Neural progenitor cell (in vitro differentiated cells): ENCODE measurements at regions not wholly inside any gene's neighbourhood (a gene's known extent, or its start where the extent isn't known, plus 50 kb on each side); places are given as distances from the start of the nearest gene placed in this dataset.

Source experiments
- DNase-seq: peaks from one replicate; pipeline ENCODE4 v3.0.0-alpha.2; 2016; ENCODE audit warnings: low spot score
- H2AFZ ChIP-seq: fragments of 200-600 bp; sonication (generic); replicated peaks from 2 replicates; pipeline ENCODE4 v1.6.1; 2016; ENCODE audit warnings: antibody characterized with exemption
- H3F3A ChIP-seq: fragments of 200-600 bp; sonication (generic); 2 replicates; pipeline ENCODE4 v1.6.1; 2016; ENCODE audit warnings: antibody characterized with exemption, low read depth
- H3K27ac ChIP-seq: fragments of 200-600 bp; sonication (generic); 2 replicates; pipeline ENCODE4 v1.5.1; 2016; ENCODE audit warnings: mild to moderate bottlenecking
- H3K27me3 ChIP-seq: fragments of 200-600 bp; sonication (generic); 2 replicates; pipeline ENCODE4 v1.6.1; 2016; ENCODE audit warnings: mild to moderate bottlenecking, moderate library complexity
- H3K36me3 ChIP-seq: fragments of 200-600 bp; sonication (generic); 2 replicates; pipeline ENCODE4 v1.5.1; 2016
- H3K4me1 ChIP-seq: fragments of 200-600 bp; sonication (generic); 2 replicates; pipeline ENCODE4 v1.6.1; 2016; ENCODE audit warnings: mixed run types
- H3K4me2 ChIP-seq: fragments of 200-600 bp; sonication (generic); 2 replicates; pipeline ENCODE4 v1.6.1; 2016
- H3K4me3 ChIP-seq: fragments of 200-600 bp; sonication (generic); 2 replicates; pipeline ENCODE4 v1.5.1; 2016
- H3K79me2 ChIP-seq: fragments of 200-600 bp; sonication (generic); 2 replicates; pipeline ENCODE4 v1.6.1; 2016; ENCODE audit warnings: low read depth
- H3K9ac ChIP-seq: fragments of 200-600 bp; sonication (generic); 2 replicates; pipeline ENCODE4 v1.6.1; 2016
- H3K9me3 ChIP-seq: fragments of 200-600 bp; sonication (generic); 2 replicates; pipeline ENCODE4 v1.5.1; 2016; ENCODE audit warnings: low read depth
- H4K20me1 ChIP-seq: fragments of 200-600 bp; sonication (generic); 2 replicates; pipeline ENCODE4 v1.6.1; 2016; ENCODE audit warnings: low read depth
- H3K27ac Mint-ChIP-seq: 3 replicates; pipeline ENCODE4 v1.8.0; 2021; ENCODE audit warnings: mixed read lengths
- H3K27me3 Mint-ChIP-seq: 2 replicates; pipeline ENCODE4 v1.8.0; 2022; ENCODE audit warnings: low read depth, mild to moderate bottlenecking, inconsistent platforms, moderate library complexity, mixed read lengths; ENCODE audit not compliant: insufficient read depth
- H3K36me3 Mint-ChIP-seq: 3 replicates; pipeline ENCODE4 v1.8.0; 2021; ENCODE audit warnings: mixed read lengths
- H3K4me1 Mint-ChIP-seq: 3 replicates; pipeline ENCODE4 v1.8.0; 2021; ENCODE audit warnings: mixed read lengths
- H3K4me3 Mint-ChIP-seq: 3 replicates; pipeline ENCODE4 v1.8.0; 2021; ENCODE audit warnings: mild to moderate bottlenecking, moderate library complexity, mixed read lengths
- H3K9me3 Mint-ChIP-seq: 3 replicates; pipeline ENCODE4 v1.8.0; 2020; ENCODE audit warnings: mixed read lengths
- CTCF ChIP-seq: fragments of 200-600 bp; sonication (generic); IDR thresholded peaks from 2 replicates; pipeline ENCODE4 v1.5.1; 2017; ENCODE audit warnings: antibody characterized with exemption, mild to moderate bottlenecking
- EZH2 ChIP-seq: fragments of 200-600 bp; sonication (generic); IDR thresholded peaks from 2 replicates; pipeline ENCODE4 v1.6.1; 2017; ENCODE audit warnings: antibody characterized with exemption, mild to moderate bottlenecking, moderate library complexity
- EZH2phosphoT487 ChIP-seq: fragments of 200-600 bp; sonication (generic); IDR thresholded peaks from 2 replicates; pipeline ENCODE4 v1.6.1; 2017; ENCODE audit warnings: antibody characterized with exemption

GRCh38 chr2:16537347-16537746 is 128.3 kb downstream of the CYRIA start:
- no peaks in the 10 kb centered on the region for H3K4me1 ChIP-seq
- no peak overlapping the region for H2AFZ ChIP-seq
- no peak overlapping the region for H3K4me2 ChIP-seq
- Mint-ChIP-seq H3K27me3 (no peaks in the 10 kb centered on the region), H3K27ac (no peak overlapping the region), H3K4me3 (no peak overlapping the region), H3K9me3 (no peaks in the 10 kb centered on the region), H3K36me3 (no peaks in the 10 kb centered on the region), H3K4me1 (no peaks in the 10 kb centered on the region)
- H3K9ac ChIP-seq: no peak overlapping the region
- peaks cover 8% of the 10 kb centered on the region for H3K27me3 ChIP-seq
- no peaks in the 10 kb centered on the region for H3F3A ChIP-seq
- TF ChIP-seq CTCF: no peak
- no peak for TF ChIP-seq EZH2
- TF ChIP-seq EZH2phosphoT487: no peak
- no peak overlapping the region for H3K27ac ChIP-seq
- no peaks in the 10 kb centered on the region for H3K9me3 ChIP-seq
- no peak overlapping the region for H3K4me3 ChIP-seq
- no peaks in the 10 kb centered on the region for H3K79me2 ChIP-seq
- no peaks in the 10 kb centered on the region for H3K36me3 ChIP-seq
- no peak for DNase-seq
- H4K20me1 ChIP-seq: no peaks in the 10 kb centered on the region

DNA sequence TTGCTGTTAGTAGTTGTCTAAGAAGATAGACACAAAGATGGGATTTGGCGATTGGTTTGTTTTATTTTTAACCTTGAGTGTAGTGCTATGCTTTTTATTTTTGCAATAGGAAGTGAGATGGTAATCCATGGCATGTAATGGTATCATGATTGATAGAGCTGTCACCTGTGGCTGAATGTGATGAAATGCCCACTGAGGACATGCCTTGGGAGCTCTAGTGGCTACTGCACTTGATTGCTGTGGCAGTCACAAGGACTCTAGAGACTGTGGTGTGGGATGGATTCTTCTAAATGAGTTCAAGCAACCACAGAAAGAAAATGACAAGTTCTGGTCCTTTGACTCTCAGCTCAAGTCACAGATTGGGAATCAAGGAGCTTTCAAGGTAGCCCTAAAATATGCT is 139.4 kb downstream of the CYRIA start:
- peaks cover 6% of the 10 kb centered on the region for H3K9me3 Mint-ChIP-seq

GRCh38 chr2:16525265-16525887 is 140.3 kb downstream of the CYRIA start:
- no peaks in the 10 kb centered on the region for H3K27me3 ChIP-seq
- H3K4me3 Mint-ChIP-seq: no peak overlapping the region

More for the DNA sequence above, 139.4 kb downstream of the CYRIA start:
- no peaks in the 10 kb centered on the region for H3K36me3 ChIP-seq
- H3K27me3 ChIP-seq: no peaks in the 10 kb centered on the region
- H3F3A ChIP-seq: no peaks in the 10 kb centered on the region
- no peak overlapping the region for H3K4me3 ChIP-seq
- H3K9me3 ChIP-seq: no peaks in the 10 kb centered on the region
- H2AFZ ChIP-seq: no peak overlapping the region
- Mint-ChIP-seq H3K4me1 (peaks cover 44% of the 10 kb centered on the region), H3K27me3 (peaks cover 4% of the 10 kb centered on the region), H3K36me3 (no peaks in the 10 kb centered on the region), H3K4me3 (no peak overlapping the region), H3K27ac (no peak overlapping the region)
- no peak for DNase-seq
- H3K27ac ChIP-seq: no peak overlapping the region
- H3K9ac ChIP-seq: no peak overlapping the region
- no peaks in the 10 kb centered on the region for H3K4me1 ChIP-seq
- no peaks in the 10 kb centered on the region for H4K20me1 ChIP-seq
- H3K4me2 ChIP-seq: no peak overlapping the region
- H3K79me2 ChIP-seq: no peaks in the 10 kb centered on the region
- TF ChIP-seq EZH2phosphoT487 (no peak), EZH2 (no peak), CTCF (no peak)

More at GRCh38 chr2:16525265-16525887, 140.3 kb downstream of the CYRIA start:
- no peak overlapping the region for H3K27ac ChIP-seq
- no peaks in the 10 kb centered on the region for H3K9me3 ChIP-seq
- no peak overlapping the region for H3K9ac ChIP-seq
- no peak overlapping the region for H2AFZ ChIP-seq
- Mint-ChIP-seq H3K4me1 (peaks cover 38% of the 10 kb centered on the region), H3K27ac (no peak overlapping the region), H3K36me3 (no peaks in the 10 kb centered on the region), H3K9me3 (peaks cover 6% of the 10 kb centered on the region), H3K27me3 (peaks cover 4% of the 10 kb centered on the region)
- H3K36me3 ChIP-seq: no peaks in the 10 kb centered on the region
- H3K4me3 ChIP-seq: no peak overlapping the region
- no peaks in the 10 kb centered on the region for H3K79me2 ChIP-seq
- TF ChIP-seq EZH2phosphoT487: no peak
- TF ChIP-seq CTCF: peak; percentile 65
- no peaks in the 10 kb centered on the region for H4K20me1 ChIP-seq
- no peaks in the 10 kb centered on the region for H3F3A ChIP-seq
- H3K4me2 ChIP-seq: no peak overlapping the region
- peak; percentile 50 for DNase-seq
- H3K4me1 ChIP-seq: no peaks in the 10 kb centered on the region
